Small intestine (tissue), 7 donors: ENCODE measurements at regions not wholly inside any gene's neighbourhood (a gene's known extent, or its start where the extent isn't known, plus 50 kb on each side); places are given as distances from the start of the nearest gene placed in this dataset.

ENCODE experiments used
- DNase-seq, 2 donors: peaks; one replicate each; pipeline versions ENCODE4 v3.0.0 to v3.0.0-alpha.2; 2013
- FAIRE-seq: peaks from 2 replicates; lab custom pipeline; 2012; peaks lifted over from hg19 to GRCh38; lab: Jason Lieb, UNC
- H3K27ac ChIP-seq, 3 donors: one replicate each; pipeline ENCODE4 v1.5.1; 2013; ENCODE audit warnings: low read length in 2 of 3, mild to moderate bottlenecking in 2 of 3, control low read depth in 1 of 3, inconsistent platforms in 1 of 3, low read depth in 1 of 3, moderate library complexity in 1 of 3
- H3K27me3 ChIP-seq, 3 donors: one replicate each; pipeline ENCODE4 v1.6.1; 2013; ENCODE audit warnings: low read length in 3 of 3, inconsistent platforms in 1 of 3; ENCODE audit not compliant: control insufficient read depth in 3 of 3, insufficient read depth in 3 of 3
- H3K36me3 ChIP-seq, 3 donors: one replicate each; pipeline ENCODE4 v1.6.1; 2013; ENCODE audit warnings: low read length in 3 of 3, inconsistent platforms in 1 of 3, low read depth in 1 of 3, mild to moderate bottlenecking in 1 of 3, moderate library complexity in 1 of 3; ENCODE audit not compliant: control insufficient read depth in 3 of 3, insufficient read depth in 2 of 3
- H3K4me1 ChIP-seq, 3 donors: one replicate each; pipeline ENCODE4 v1.6.1; 2013; ENCODE audit warnings: low read length in 2 of 3, inconsistent platforms in 1 of 3, low read depth in 1 of 3, mild to moderate bottlenecking in 1 of 3, moderate library complexity in 1 of 3; ENCODE audit not compliant: control insufficient read depth in 3 of 3, insufficient read depth in 2 of 3
- H3K4me3 ChIP-seq, 3 donors: one replicate each; pipeline ENCODE4 v1.5.1; 2013; ENCODE audit warnings: low read length in 3 of 3, control low read depth in 1 of 3, inconsistent platforms in 1 of 3, low read depth in 1 of 3, mild to moderate bottlenecking in 1 of 3, moderate library complexity in 1 of 3
- H3K9me3 ChIP-seq, 2 donors: one replicate each; pipeline ENCODE4 v1.6.1; 2013; ENCODE audit warnings: low read depth in 1 of 2, low read length in 1 of 2; ENCODE audit not compliant: control insufficient read depth in 2 of 2, insufficient read depth in 1 of 2
- WGBS, 3 donors: extraction: QIAGEN DNeasy Blood & Tissue Kit; methylation state at CpG; one replicate each; pipeline ENCODE4 v1.1.7; 2013; 5-methylcytosine and 5-hydroxymethylcytosine counted together
- donor health status: healthy with polysubstance abuse.
- donor health status: control.
- donor health status: control.
- donor health status: Bipolar disorder and iron deficiency.
- donor health status: healthy.

DNA sequence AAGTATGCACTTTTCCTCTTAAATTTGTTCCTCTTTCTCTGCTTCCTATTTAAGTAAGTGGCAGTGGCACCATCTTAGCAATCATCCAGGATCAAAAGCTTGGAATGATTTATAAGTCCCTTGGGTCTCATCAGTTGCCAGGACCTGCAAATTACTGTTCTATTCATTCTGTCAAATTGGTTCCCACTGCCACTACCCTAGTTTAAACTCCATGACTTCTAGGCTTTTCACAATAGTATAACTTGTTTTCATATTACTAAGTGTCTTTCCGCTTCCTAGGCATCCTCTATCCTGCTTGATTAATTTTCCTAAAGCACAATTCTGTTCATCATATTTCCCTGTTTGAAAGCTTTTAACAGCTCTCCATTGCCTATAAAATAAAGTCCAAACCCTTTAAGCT, 363.9 kb upstream of the MEF2C start:
- no peak overlapping the region for H3K27ac ChIP-seq
- no peaks in the 10 kb centered on the region for H3K36me3 ChIP-seq
- H3K9me3 ChIP-seq: no peaks in the 10 kb centered on the region
- no peaks in the 10 kb centered on the region for H3K27me3 ChIP-seq
- no peaks in the 10 kb centered on the region for H3K4me1 ChIP-seq
- DNase-seq (no peak), FAIRE-seq (no peak)
- no peak overlapping the region for H3K4me3 ChIP-seq
- WGBS, 3 donors: 93 to 100% (median 94%) methylated on average over 1 of the region's 1 CpG

- no peak overlapping the region for H3K27ac ChIP-seq
- no peaks in the 10 kb centered on the region for H3K4me1 ChIP-seq
- no peaks in the 10 kb centered on the region for H3K9me3 ChIP-seq
- H3K36me3 ChIP-seq: no peaks in the 10 kb centered on the region
- H3K27me3 ChIP-seq: no peaks in the 10 kb centered on the region
- 71 to 81% (median 79%) methylated on average over 3 of the region's 3 CpGs for WGBS, 3 donors
- H3K4me3 ChIP-seq: no peak overlapping the region
- DNase-seq (no peak), FAIRE-seq (no peak)
Measured at GRCh38 chr5:89246252-89246651, 363.3 kb upstream of the MEF2C start.

GRCh38 chr5:89243611-89244010, 360.6 kb upstream of the MEF2C start:
- DNase-seq: no peak
- H3K36me3 ChIP-seq: no peaks in the 10 kb centered on the region
- no peaks in the 10 kb centered on the region for H3K9me3 ChIP-seq
- no peak for FAIRE-seq
- H3K4me3 ChIP-seq: no peak overlapping the region
- WGBS, 3 donors: 67 to 73% (median 67%) methylated on average over 1 of the region's 1 CpG
- no peaks in the 10 kb centered on the region for H3K27me3 ChIP-seq
- H3K4me1 ChIP-seq: no peaks in the 10 kb centered on the region
- H3K27ac ChIP-seq: no peak overlapping the region

GRCh38 chr5:89241186-89241585, 358.2 kb upstream of the MEF2C start:
- FAIRE-seq: no peak
- H3K9me3 ChIP-seq: no peaks in the 10 kb centered on the region
- H3K27ac ChIP-seq: no peak overlapping the region
- no peak overlapping the region for H3K4me3 ChIP-seq
- H3K27me3 ChIP-seq: no peaks in the 10 kb centered on the region
- DNase-seq: no peak
- no peaks in the 10 kb centered on the region for H3K36me3 ChIP-seq
- H3K4me1 ChIP-seq: no peaks in the 10 kb centered on the region

- H3K27ac ChIP-seq: no peak overlapping the region
- DNase-seq: no peak
- no peaks in the 10 kb centered on the region for H3K4me1 ChIP-seq
- 32 to 76% (median 71%) methylated on average over 1 of the region's 1 CpG for WGBS, 3 donors
- H3K4me3 ChIP-seq: no peak overlapping the region
- FAIRE-seq: no peak
- no peaks in the 10 kb centered on the region for H3K9me3 ChIP-seq
- H3K27me3 ChIP-seq: no peaks in the 10 kb centered on the region
- H3K36me3 ChIP-seq: no peaks in the 10 kb centered on the region
Measured at GRCh38 chr5:89236900-89237299, 353.9 kb upstream of the MEF2C start.

DNA sequence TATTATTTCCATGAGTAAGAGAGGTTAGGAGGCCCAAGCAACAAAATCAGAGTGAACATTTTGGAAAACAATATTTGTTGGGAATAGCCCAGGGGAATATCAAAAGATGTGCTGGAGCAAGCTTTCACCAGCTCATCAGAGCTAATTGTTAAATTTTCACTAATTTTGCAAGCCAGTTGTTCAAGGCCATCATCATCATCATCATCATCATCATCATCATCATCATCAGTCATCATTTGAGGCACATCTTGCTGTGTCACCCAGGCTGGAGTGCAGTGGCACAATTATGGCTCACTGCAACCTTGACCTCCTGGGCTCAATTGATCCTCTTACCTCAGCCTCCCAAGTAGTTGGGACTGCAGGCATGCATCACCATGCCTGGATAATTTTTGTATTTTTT, 350.5 kb upstream of the MEF2C start:
- no peak overlapping the region for H3K4me3 ChIP-seq
- H3K36me3 ChIP-seq: no peaks in the 10 kb centered on the region
- no peaks in the 10 kb centered on the region for H3K4me1 ChIP-seq
- H3K27me3 ChIP-seq: no peaks in the 10 kb centered on the region
- H3K9me3 ChIP-seq: peaks cover 0 to 3% of the 10 kb centered on the region in 2 donors
- no peak overlapping the region for H3K27ac ChIP-seq
- FAIRE-seq (no peak), DNase-seq (no peak)

DNA sequence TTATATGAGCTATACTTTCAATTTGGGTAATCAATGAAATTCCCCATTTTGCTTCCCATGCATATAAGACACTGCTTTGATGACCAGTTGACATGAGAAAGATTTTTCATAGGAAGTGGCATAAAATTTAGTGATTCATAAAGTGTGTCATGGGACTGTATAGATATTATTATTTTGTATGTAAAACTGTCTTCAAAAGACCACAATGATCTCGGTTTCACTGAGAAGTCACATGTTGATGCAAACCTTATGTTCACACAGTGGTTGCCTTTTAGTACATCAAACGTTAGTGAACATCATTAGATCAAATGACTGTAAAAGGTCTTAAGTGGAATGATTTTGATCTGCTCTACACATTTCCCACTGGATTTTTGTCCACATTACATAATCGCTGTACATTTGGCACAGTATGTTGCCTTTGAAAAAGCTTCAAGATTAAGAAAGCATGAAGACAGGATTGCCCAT, 349.2 kb upstream of the MEF2C start:
- FAIRE-seq: no peak

GRCh38 chr5:89230178-89230577, 347.2 kb upstream of the MEF2C start:
- no peak for FAIRE-seq
- Histone ChIP-seq H3K4me1 (no peaks in the 10 kb centered on the region), H3K4me3 (no peak overlapping the region), H3K27ac (no peak overlapping the region), H3K27me3 (no peaks in the 10 kb centered on the region), H3K36me3 (no peaks in the 10 kb centered on the region), H3K9me3 (peaks cover 0 to 3% of the 10 kb centered on the region in 2 donors)
- DNase-seq: no peak
- WGBS, 3 donors: 71 to 100% (median 94%) methylated on average over 2 of the region's 2 CpGs

More for the DNA sequence above, 349.2 kb upstream of the MEF2C start:
- Histone ChIP-seq H3K27me3 (no peaks in the 10 kb centered on the region), H3K4me3 (no peak overlapping the region), H3K27ac (no peak overlapping the region), H3K36me3 (no peaks in the 10 kb centered on the region), H3K4me1 (no peaks in the 10 kb centered on the region), H3K9me3 (peaks cover 0 to 3% of the 10 kb centered on the region in 2 donors)
- WGBS, 3 donors: 56 to 61% (median 58%) methylated on average over 3 of the region's 3 CpGs
- DNase-seq: no peak

DNA sequence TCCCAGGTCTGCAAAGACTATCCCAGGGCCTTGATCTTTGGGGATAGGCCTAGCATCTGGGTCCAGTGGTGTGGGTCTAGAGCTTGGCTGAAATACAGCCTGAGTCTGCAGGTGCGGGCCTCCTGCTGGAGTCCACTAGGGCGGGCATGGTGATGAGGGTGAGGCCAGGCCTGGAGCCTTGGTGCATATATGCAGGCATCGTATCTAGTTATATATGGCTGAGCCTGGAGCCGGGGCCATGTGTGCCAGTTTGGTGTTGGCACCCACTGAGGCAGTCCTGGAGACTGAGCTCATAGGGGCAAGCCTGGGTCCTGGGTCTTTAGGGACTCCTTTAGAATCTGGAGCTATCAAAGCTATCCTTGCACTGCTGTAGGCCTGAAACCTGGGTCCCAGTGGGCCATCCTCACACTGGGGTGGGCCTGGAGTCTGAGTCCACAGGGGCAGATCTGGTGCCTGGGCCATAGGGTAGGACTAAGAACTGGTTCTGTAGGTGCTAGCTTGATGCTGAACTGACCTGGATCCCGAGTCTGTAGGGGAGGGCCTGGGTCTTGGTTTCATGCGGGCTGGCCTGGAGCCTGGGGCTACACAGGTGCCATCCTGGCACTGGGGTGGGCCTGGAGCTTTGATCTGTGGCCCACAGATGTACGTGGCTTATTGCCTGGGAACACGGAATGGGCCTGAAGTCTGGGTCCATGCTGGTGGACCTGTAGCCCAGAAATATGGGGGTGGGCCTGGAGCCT, 346.5 kb upstream of the MEF2C start:
- WGBS, 3 donors: 89 to 95% (median 94%) methylated on average over 8 of the region's 8 CpGs
- H3K4me1 ChIP-seq: no peaks in the 10 kb centered on the region
- no peaks in the 10 kb centered on the region for H3K27me3 ChIP-seq
- H3K4me3 ChIP-seq: no peak overlapping the region
- H3K9me3 ChIP-seq: peaks cover 0 to 3% of the 10 kb centered on the region in 2 donors
- no peak for FAIRE-seq
- H3K27ac ChIP-seq: no peak overlapping the region
- H3K36me3 ChIP-seq: no peaks in the 10 kb centered on the region
- DNase-seq: no peak
